ENCODE measurements at regions not wholly inside any gene's neighbourhood (a gene's known extent, or its start where the extent isn't known, plus 50 kb on each side); places are given as distances from the start of the nearest gene placed in this dataset.

GRCh38 chr10:25849988-25850387 is 84.0 kb upstream of the MYO3A start:
- TF ChIP-seq CTCF (IDR thresholded peaks at IDR 0.05) = no peak
- TF ChIP-seq POLR2A (IDR thresholded peaks at IDR 0.05) = no peak
- TF ChIP-seq POLR2AphosphoS5 (IDR thresholded peaks at IDR 0.05) = no peak

Data from breast epithelium (tissue), 3 donors.